ENCODE measurements at regions not wholly inside any gene's neighbourhood (a gene's known extent, or its start where the extent isn't known, plus 50 kb on each side); places are given as distances from the start of the nearest gene placed in this dataset.

DNA sequence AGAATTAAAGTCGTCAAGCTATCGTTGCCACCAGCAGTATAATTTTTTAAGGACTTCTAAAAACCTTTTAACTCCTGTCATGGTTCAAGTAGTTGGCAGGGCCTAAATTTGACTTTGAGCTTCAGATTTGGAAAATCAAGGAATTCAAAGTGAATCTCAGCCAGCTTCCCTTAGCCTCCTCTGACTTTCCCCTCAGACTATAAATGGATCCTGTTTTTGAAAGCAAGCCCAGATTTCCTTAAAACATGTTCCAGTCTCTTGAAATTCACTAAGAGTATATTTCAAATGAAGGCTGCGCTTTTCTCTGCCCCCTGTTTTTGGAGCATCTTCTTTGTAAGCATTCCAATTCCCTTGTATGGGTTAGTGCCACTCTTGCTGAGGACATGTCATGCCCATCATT, 101.8 kb upstream of the CDH8 start:
- no peak for DNase-seq (ENCODE audit: low read depth in 1 of 2, low spot score in 1 of 2)
- Histone ChIP-seq H3K4me3 (replicated peaks; ENCODE audit: insufficient read depth, low read length) (no peak overlapping the region), H3K27ac (replicated peaks) (no peak overlapping the region), H3K27me3 (ENCODE audit: insufficient read depth, poor library complexity, severe bottlenecking) (no peaks in the 10 kb centered on the region)
- TF ChIP-seq, protein P1, sequence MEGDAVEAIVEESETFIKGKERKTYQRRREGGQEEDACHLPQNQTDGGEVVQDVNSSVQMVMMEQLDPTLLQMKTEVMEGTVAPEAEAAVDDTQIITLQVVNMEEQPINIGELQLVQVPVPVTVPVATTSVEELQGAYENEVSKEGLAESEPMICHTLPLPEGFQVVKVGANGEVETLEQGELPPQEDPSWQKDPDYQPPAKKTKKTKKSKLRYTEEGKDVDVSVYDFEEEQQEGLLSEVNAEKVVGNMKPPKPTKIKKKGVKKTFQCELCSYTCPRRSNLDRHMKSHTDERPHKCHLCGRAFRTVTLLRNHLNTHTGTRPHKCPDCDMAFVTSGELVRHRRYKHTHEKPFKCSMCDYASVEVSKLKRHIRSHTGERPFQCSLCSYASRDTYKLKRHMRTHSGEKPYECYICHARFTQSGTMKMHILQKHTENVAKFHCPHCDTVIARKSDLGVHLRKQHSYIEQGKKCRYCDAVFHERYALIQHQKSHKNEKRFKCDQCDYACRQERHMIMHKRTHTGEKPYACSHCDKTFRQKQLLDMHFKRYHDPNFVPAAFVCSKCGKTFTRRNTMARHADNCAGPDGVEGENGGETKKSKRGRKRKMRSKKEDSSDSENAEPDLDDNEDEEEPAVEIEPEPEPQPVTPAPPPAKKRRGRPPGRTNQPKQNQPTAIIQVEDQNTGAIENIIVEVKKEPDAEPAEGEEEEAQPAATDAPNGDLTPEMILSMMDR (IDR thresholded peaks at IDR 0.05; ENCODE audit: insufficient read depth, low read length): no peak
- TF ChIP-seq GABPA (IDR thresholded peaks at IDR 0.05; ENCODE audit: low read depth) (no peak), POLR2AphosphoS5 (IDR thresholded peaks at IDR 0.05; ENCODE audit: low read depth) (no peak), SPI1 (IDR thresholded peaks at IDR 0.05; ENCODE audit: borderline replicate concordance, low read depth) (no peak)
- TF ChIP-seq, protein P2, sequence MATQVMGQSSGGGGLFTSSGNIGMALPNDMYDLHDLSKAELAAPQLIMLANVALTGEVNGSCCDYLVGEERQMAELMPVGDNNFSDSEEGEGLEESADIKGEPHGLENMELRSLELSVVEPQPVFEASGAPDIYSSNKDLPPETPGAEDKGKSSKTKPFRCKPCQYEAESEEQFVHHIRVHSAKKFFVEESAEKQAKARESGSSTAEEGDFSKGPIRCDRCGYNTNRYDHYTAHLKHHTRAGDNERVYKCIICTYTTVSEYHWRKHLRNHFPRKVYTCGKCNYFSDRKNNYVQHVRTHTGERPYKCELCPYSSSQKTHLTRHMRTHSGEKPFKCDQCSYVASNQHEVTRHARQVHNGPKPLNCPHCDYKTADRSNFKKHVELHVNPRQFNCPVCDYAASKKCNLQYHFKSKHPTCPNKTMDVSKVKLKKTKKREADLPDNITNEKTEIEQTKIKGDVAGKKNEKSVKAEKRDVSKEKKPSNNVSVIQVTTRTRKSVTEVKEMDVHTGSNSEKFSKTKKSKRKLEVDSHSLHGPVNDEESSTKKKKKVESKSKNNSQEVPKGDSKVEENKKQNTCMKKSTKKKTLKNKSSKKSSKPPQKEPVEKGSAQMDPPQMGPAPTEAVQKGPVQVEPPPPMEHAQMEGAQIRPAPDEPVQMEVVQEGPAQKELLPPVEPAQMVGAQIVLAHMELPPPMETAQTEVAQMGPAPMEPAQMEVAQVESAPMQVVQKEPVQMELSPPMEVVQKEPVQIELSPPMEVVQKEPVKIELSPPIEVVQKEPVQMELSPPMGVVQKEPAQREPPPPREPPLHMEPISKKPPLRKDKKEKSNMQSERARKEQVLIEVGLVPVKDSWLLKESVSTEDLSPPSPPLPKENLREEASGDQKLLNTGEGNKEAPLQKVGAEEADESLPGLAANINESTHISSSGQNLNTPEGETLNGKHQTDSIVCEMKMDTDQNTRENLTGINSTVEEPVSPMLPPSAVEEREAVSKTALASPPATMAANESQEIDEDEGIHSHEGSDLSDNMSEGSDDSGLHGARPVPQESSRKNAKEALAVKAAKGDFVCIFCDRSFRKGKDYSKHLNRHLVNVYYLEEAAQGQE (IDR thresholded peaks at IDR 0.05; ENCODE audit: insufficient replicate concordance, low read depth): no peak

DNA sequence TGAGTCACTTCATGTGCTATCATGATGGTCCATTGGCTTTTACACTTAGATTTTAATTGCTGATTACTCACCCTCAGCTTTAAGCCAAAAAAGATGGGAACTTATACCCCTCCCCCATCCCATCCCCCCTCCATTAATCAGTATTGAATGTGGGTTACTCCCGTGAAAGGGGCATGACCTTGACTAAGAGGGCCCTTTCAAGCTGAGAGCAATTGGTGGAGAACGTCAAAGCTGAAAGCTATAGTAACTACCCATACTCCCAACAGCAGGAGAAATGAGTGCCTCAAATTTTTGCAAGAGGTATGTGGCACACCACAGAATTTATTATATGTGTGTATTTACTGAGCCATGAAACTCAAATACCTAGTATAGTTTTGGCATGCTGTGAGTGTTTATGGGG, 99.7 kb upstream of the CDH8 start:
- DNase-seq (ENCODE audit: low read depth in 1 of 2, low spot score in 1 of 2): no peak
- TF ChIP-seq GABPA (IDR thresholded peaks at IDR 0.05; ENCODE audit: low read depth) (no peak), POLR2AphosphoS5 (IDR thresholded peaks at IDR 0.05; ENCODE audit: low read depth) (no peak), SPI1 (IDR thresholded peaks at IDR 0.05; ENCODE audit: borderline replicate concordance, low read depth) (no peak)
- TF ChIP-seq, protein P2 (IDR thresholded peaks at IDR 0.05; ENCODE audit: insufficient replicate concordance, low read depth): no peak
- TF ChIP-seq, protein P1 (IDR thresholded peaks at IDR 0.05; ENCODE audit: insufficient read depth, low read length): no peak
- Histone ChIP-seq H3K4me3 (replicated peaks; ENCODE audit: insufficient read depth, low read length) (no peak overlapping the region), H3K27ac (replicated peaks) (no peak overlapping the region), H3K27me3 (ENCODE audit: insufficient read depth, poor library complexity, severe bottlenecking) (no peaks in the 10 kb centered on the region)

DNA sequence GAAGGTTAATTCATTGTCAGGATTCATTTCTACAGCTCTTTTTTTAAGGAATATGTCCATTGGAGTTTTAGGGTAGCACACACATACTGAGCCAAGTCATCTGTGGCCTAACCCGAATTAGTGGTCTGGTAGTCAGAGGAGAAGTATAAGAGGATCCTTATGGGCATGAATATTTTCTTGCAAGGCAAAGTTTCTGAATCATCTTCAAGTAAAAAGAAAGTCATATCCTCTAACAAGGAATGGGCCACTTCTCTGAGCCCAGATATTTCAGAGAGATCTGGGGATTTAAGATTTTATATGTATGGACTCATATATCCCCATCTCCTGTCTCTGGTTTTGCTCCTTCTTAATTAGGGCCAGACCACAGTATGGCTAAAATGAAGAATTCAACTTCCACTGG, 99.2 kb upstream of the CDH8 start:
- no peak overlapping the region for H3K4me3 ChIP-seq (replicated peaks; ENCODE audit: insufficient read depth, low read length)
- no peak overlapping the region for H3K27ac ChIP-seq (replicated peaks)
- TF ChIP-seq, protein P2 (IDR thresholded peaks at IDR 0.05; ENCODE audit: insufficient replicate concordance, low read depth): no peak
- no peak for TF ChIP-seq POLR2AphosphoS5 (IDR thresholded peaks at IDR 0.05; ENCODE audit: low read depth)
- no peak for TF ChIP-seq GABPA (IDR thresholded peaks at IDR 0.05; ENCODE audit: low read depth)
- TF ChIP-seq, protein P1 (IDR thresholded peaks at IDR 0.05; ENCODE audit: insufficient read depth, low read length): no peak
- no peak for TF ChIP-seq SPI1 (IDR thresholded peaks at IDR 0.05; ENCODE audit: borderline replicate concordance, low read depth)
- H3K27me3 ChIP-seq (ENCODE audit: insufficient read depth, poor library complexity, severe bottlenecking): no peaks in the 10 kb centered on the region
- DNase-seq (ENCODE audit: low read depth in 1 of 2, low spot score in 1 of 2): no peak

All from HL-60 (cell line).